Inflammatory macrophage treated with lipopolysaccharide for 4 hours (primary cell): ENCODE measurements at regions not wholly inside any gene's neighbourhood (a gene's known extent, or its start where the extent isn't known, plus 50 kb on each side); places are given as distances from the start of the nearest gene placed in this dataset.

Experiments used
- DNase-seq: peaks from one replicate; pipeline ENCODE4 v3.0.0-alpha.2; 2020

GRCh38 chr2:195404651-195405050 lies 252.4 kb upstream of the SLC39A10 start:
- DNase-seq: peak; percentile 1

GRCh38 chr2:195396479-195396878 lies 260.5 kb upstream of the SLC39A10 start:
- DNase-seq: no peak

- no peak for DNase-seq
Measured at GRCh38 chr2:195395362-195395761, 261.7 kb upstream of the SLC39A10 start.

- no peak for DNase-seq
Measured at GRCh38 chr2:195392446-195393336, 264.3 kb upstream of the SLC39A10 start.

- DNase-seq: no peak
Measured at GRCh38 chr2:195390686-195391321, 266.2 kb upstream of the SLC39A10 start.

GRCh38 chr2:195388028-195388427 lies 269.0 kb upstream of the SLC39A10 start:
- DNase-seq: no peak

- no peak for DNase-seq
Measured at GRCh38 chr2:195382186-195382585, 274.8 kb upstream of the SLC39A10 start.

- DNase-seq: no peak
Measured at GRCh38 chr2:195370167-195370943, 286.7 kb upstream of the SLC39A10 start.

- DNase-seq: no peak
Measured at GRCh38 chr2:195369218-195369587, 287.8 kb upstream of the SLC39A10 start.

GRCh38 chr2:195368249-195369217 lies 288.5 kb upstream of the SLC39A10 start:
- no peak for DNase-seq

- DNase-seq: no peak
Measured at GRCh38 chr2:195367809-195368208, 289.2 kb upstream of the SLC39A10 start.

GRCh38 chr2:195364015-195364965 lies 292.7 kb upstream of the SLC39A10 start:
- no peak for DNase-seq

GRCh38 chr2:195363496-195363895 lies 293.5 kb upstream of the SLC39A10 start:
- DNase-seq: no peak

GRCh38 chr2:195360242-195360641 lies 296.8 kb upstream of the SLC39A10 start:
- no peak for DNase-seq

- DNase-seq: no peak
Measured at GRCh38 chr2:195359043-195359735, 297.8 kb upstream of the SLC39A10 start.

GRCh38 chr2:195356920-195357440 lies 300.0 kb upstream of the SLC39A10 start:
- DNase-seq: no peak

- no peak for DNase-seq
Measured at GRCh38 chr2:195356026-195356425, 301.0 kb upstream of the SLC39A10 start.

- DNase-seq: peak; percentile 23
Measured at GRCh38 chr2:195352581-195352980, 304.4 kb upstream of the SLC39A10 start.

GRCh38 chr2:195343942-195344530 lies 313.0 kb upstream of the SLC39A10 start:
- DNase-seq: no peak

- DNase-seq: no peak
Measured at GRCh38 chr2:195343540-195343939, 313.5 kb upstream of the SLC39A10 start.
